H1 (cell line): ENCODE measurements at regions not wholly inside any gene's neighbourhood (a gene's known extent, or its start where the extent isn't known, plus 50 kb on each side); places are given as distances from the start of the nearest gene placed in this dataset.

Experiments used
- CTCF ChIA-PET: fragments of 300-600 bp; sonication (Branson Sonifier 250); formaldehyde crosslinking; loops from one replicate; lab custom pipeline; 2021; ENCODE audit not compliant: partially characterized antibody; lab: Charles Lee
- POLR2A ChIA-PET: fragments of 300-600 bp; sonication (Branson Sonifier 250); formaldehyde crosslinking; loops from one replicate; lab custom pipeline; 2021; ENCODE audit warnings: inconsistent platforms; ENCODE audit not compliant: partially characterized antibody; lab: Charles Lee
- DNase-seq, 2 experiments: peaks; one replicate each; pipeline versions ENCODE4 v3.0.0 to v3.0.0-alpha.2; 2010 to 2022; ENCODE audit warnings: low spot score in 2 of 2, low read depth in 1 of 2, mixed read lengths in 1 of 2
- FAIRE-seq: peaks from 2 replicates; lab custom pipeline; 2011; peaks lifted over from hg19 to GRCh38; lab: Jason Lieb, UNC
- H2AFZ ChIP-seq: 2 replicates; pipeline ENCODE4 v1.8.1; 2012; ENCODE audit warnings: low read length, inconsistent platforms
- H2AK5ac ChIP-seq: 2 replicates; pipeline ENCODE4 v1.6.1; 2013; ENCODE audit warnings: low read depth, low read length
- H2BK120ac ChIP-seq: replicated peaks from 2 replicates; pipeline ENCODE3; 2013; ENCODE audit warnings: low read depth, low read length, inconsistent platforms
- H2BK12ac ChIP-seq: 2 replicates; pipeline ENCODE4 v1.6.1; 2013; ENCODE audit warnings: low read depth, low read length
- H2BK15ac ChIP-seq: 2 replicates; pipeline ENCODE4 v1.6.1; 2013; ENCODE audit warnings: low read length
- H2BK20ac ChIP-seq: 2 replicates; pipeline ENCODE4 v1.6.1; 2013; ENCODE audit warnings: low read length
- H2BK5ac ChIP-seq: 2 replicates; pipeline ENCODE4 v1.6.1; 2013; ENCODE audit warnings: low read depth, low read length
- H3K14ac ChIP-seq: 2 replicates; pipeline ENCODE4 v1.6.1; 2013; ENCODE audit warnings: inconsistent platforms; ENCODE audit not compliant: insufficient read length
- H3K18ac ChIP-seq: 2 replicates; pipeline ENCODE4 v1.6.1; 2013; ENCODE audit warnings: low read length; ENCODE audit errors: extremely low read depth
- H3K23ac ChIP-seq: 2 replicates; pipeline ENCODE4 v1.6.1; 2013; ENCODE audit warnings: inconsistent platforms; ENCODE audit not compliant: insufficient read length
- H3K23me2 ChIP-seq: 2 replicates; pipeline ENCODE4 v1.6.1; 2013; ENCODE audit warnings: low read depth, low read length
- H3K27ac ChIP-seq: 2 replicates; pipeline ENCODE4 v1.6.1; 2011; ENCODE audit warnings: low read depth, low read length, inconsistent platforms
- H3K27me3 ChIP-seq, 4 experiments: replicated peaks in 1 of 4; 1 replicate in 1 of 4; 2 replicates in 3 of 4; pipeline versions ENCODE4 v1.6.1 to v1.8.1; 2011 to 2013; ENCODE audit warnings: low read length in 3 of 4, mild to moderate bottlenecking in 3 of 4, inconsistent platforms in 2 of 4, mixed read lengths in 2 of 4, moderate library complexity in 1 of 4; ENCODE audit not compliant: control insufficient read depth in 3 of 4, insufficient read depth in 3 of 4; ENCODE audit errors: extremely low read depth in 1 of 4
- H3K36me3 ChIP-seq, 4 experiments: 2 replicates each; pipeline versions ENCODE4 v1.6.1 to v1.8.1; 2011 to 2013; ENCODE audit warnings: mild to moderate bottlenecking in 4 of 4, low read length in 3 of 4, moderate library complexity in 2 of 4, control low read depth in 1 of 4, inconsistent platforms in 1 of 4; ENCODE audit not compliant: insufficient read depth in 4 of 4, control insufficient read depth in 2 of 4
- H3K4ac ChIP-seq: replicated peaks from 2 replicates; pipeline ENCODE3; 2013; ENCODE audit warnings: low read length, low read depth, mixed read lengths, inconsistent platforms; ENCODE audit not compliant: insufficient read length
- H3K4me1 ChIP-seq, 4 experiments: replicated peaks in 1 of 4; 1 replicate in 1 of 4; 2 replicates in 3 of 4; pipeline versions ENCODE4 v1.6.1 to v1.8.1; 2011 to 2013; ENCODE audit warnings: low read length in 3 of 4, inconsistent platforms in 2 of 4, mixed read lengths in 1 of 4; ENCODE audit not compliant: insufficient read depth in 4 of 4, control insufficient read depth in 3 of 4
- H3K4me2 ChIP-seq, 2 experiments: 2 replicates each; pipeline versions ENCODE4 v1.6.1 to v1.8.1; 2011 to 2013; ENCODE audit warnings: low read depth in 2 of 2, low read length in 2 of 2, control low read depth in 1 of 2, inconsistent platforms in 1 of 2, mild to moderate bottlenecking in 1 of 2; ENCODE audit not compliant: insufficient read depth in 1 of 2
- H3K4me3 ChIP-seq, 4 experiments: fragments of 200-600, 300-600 bp in 1 of 4; sonication (generic), shearing (Covaris generic), sonication (Bioruptor Twin) in 1 of 4; 2 replicates each; pipeline versions ENCODE4 v1.5.1 to v1.8.1; 2011 to 2016; ENCODE audit warnings: low read length in 4 of 4, low read depth in 3 of 4, control low read depth in 2 of 4, inconsistent platforms in 2 of 4, mild to moderate bottlenecking in 2 of 4, mixed read lengths in 1 of 4, moderate library complexity in 1 of 4; ENCODE audit not compliant: insufficient read depth in 2 of 4; ENCODE audit errors: extremely low read depth in 1 of 4
- H3K56ac ChIP-seq: replicated peaks from 2 replicates; pipeline ENCODE3; 2013; ENCODE audit warnings: low read depth, mild to moderate bottlenecking, mixed read lengths, low read length, inconsistent platforms; ENCODE audit not compliant: insufficient read length
- H3K79me1 ChIP-seq: 2 replicates; pipeline ENCODE4 v1.6.1; 2013; ENCODE audit warnings: low read depth, low read length, control low read depth
- H3K79me2 ChIP-seq, 2 experiments: 2 replicates each; pipeline versions ENCODE4 v1.6.1 to v1.8.1; 2012 to 2013; ENCODE audit warnings: low read length in 2 of 2, mild to moderate bottlenecking in 2 of 2, inconsistent platforms in 1 of 2; ENCODE audit not compliant: insufficient read depth in 2 of 2, control insufficient read depth in 1 of 2
- H3K9ac ChIP-seq, 4 experiments: replicated peaks in 1 of 4; 1 replicate in 1 of 4; 2 replicates in 3 of 4; pipeline versions ENCODE4 v1.6.1 to v1.8.1; 2011 to 2013; ENCODE audit warnings: low read depth in 3 of 4, low read length in 3 of 4, control low read depth in 2 of 4, mild to moderate bottlenecking in 2 of 4, moderate library complexity in 2 of 4, inconsistent platforms in 1 of 4; ENCODE audit errors: extremely low read depth in 1 of 4
- H3K9me3 ChIP-seq, 2 experiments: 2 replicates each; pipeline versions ENCODE4 v1.6.1 to v1.8.1; 2012 to 2013; ENCODE audit warnings: mild to moderate bottlenecking in 2 of 2, moderate library complexity in 2 of 2, control low read depth in 1 of 2, inconsistent platforms in 1 of 2, low read depth in 1 of 2, low read length in 1 of 2, mixed read lengths in 1 of 2; ENCODE audit not compliant: insufficient read depth in 2 of 2
- H4K20me1 ChIP-seq, 2 experiments: replicated peaks in 1 of 2; 2 replicates each; pipeline versions ENCODE3 to v1.8.1; 2011 to 2013; ENCODE audit warnings: inconsistent platforms in 2 of 2, low read length in 2 of 2, mild to moderate bottlenecking in 1 of 2; ENCODE audit not compliant: insufficient read depth in 2 of 2, control insufficient read depth in 1 of 2
- H4K5ac ChIP-seq: 2 replicates; pipeline ENCODE4 v1.6.1; 2013; ENCODE audit warnings: low read length, low read depth, mixed read lengths, inconsistent platforms; ENCODE audit not compliant: insufficient read length
- H4K8ac ChIP-seq: 2 replicates; pipeline ENCODE4 v1.8.0; 2013; ENCODE audit warnings: mild to moderate bottlenecking, moderate library complexity, low read length, inconsistent platforms; ENCODE audit not compliant: insufficient read depth; ENCODE audit errors: extremely low read depth
- H4K91ac ChIP-seq: replicated peaks from 2 replicates; pipeline ENCODE3; 2013; ENCODE audit warnings: low read length, mixed read lengths, inconsistent platforms; ENCODE audit not compliant: insufficient read length
- CHD2 ChIP-seq: IDR thresholded peaks from 2 replicates; pipeline ENCODE4 v1.6.1; 2012; ENCODE audit warnings: low read length, improper control_type of control experiment
- KDM4A ChIP-seq: IDR thresholded peaks from one replicate; pipeline ENCODE4 v1.7.1; 2012; ENCODE audit warnings: low read depth, mild to moderate bottlenecking, moderate library complexity, low read length, inconsistent platforms; ENCODE audit not compliant: severe bottlenecking
- POU5F1 ChIP-seq: IDR thresholded peaks from 2 replicates; pipeline ENCODE4 v1.6.1; 2011; ENCODE audit warnings: low read depth, mild to moderate bottlenecking, low read length, moderate library complexity
- RNF2 ChIP-seq: fragments of 200-900, 300-1000 bp; sonication (generic); IDR thresholded peaks from 2 replicates; pipeline ENCODE4 v1.7.1; 2016; ENCODE audit warnings: borderline replicate concordance, low read depth, mild to moderate bottlenecking, antibody characterized with exemption, low read length; ENCODE audit not compliant: poor library complexity, severe bottlenecking; ENCODE audit errors: missing control alignments
- SIX5 ChIP-seq: IDR thresholded peaks from 2 replicates; pipeline ENCODE4 v1.6.1; 2011; ENCODE audit warnings: mild to moderate bottlenecking, low read depth, low read length
- TCF12 ChIP-seq: IDR thresholded peaks from 2 replicates; pipeline ENCODE4 v1.6.1; 2011; ENCODE audit warnings: low read depth, mild to moderate bottlenecking, low read length
- WGBS, 2 experiments: shearing (Covaris generic) in 1 of 2; methylation state at CpG; one replicate each; pipeline versions ENCODE4 v1.1.6 to v1.1.7; 2013 to 2015; ENCODE audit warnings: low lambda C conversion rate in 2 of 2, mixed read lengths in 2 of 2, inconsistent platforms in 1 of 2, low coverage in 1 of 2, missing lambda C conversion rate in 1 of 2; ENCODE audit not compliant: insufficient replicate concordance in 2 of 2, insufficient coverage in 1 of 2, insufficient read length in 1 of 2; ENCODE audit errors: extremely low coverage in 1 of 2, missing lambda C conversion rate in 1 of 2; 5-methylcytosine and 5-hydroxymethylcytosine counted together
- TF ChIP-seq, protein P1 (sequence below), 3 experiments: IDR thresholded peaks; 1 replicate in 2 of 3; 2 replicates in 1 of 3; pipeline versions ENCODE4 v1.5.1 to v1.6.1; 2011; ENCODE audit warnings: low read length in 3 of 3, mild to moderate bottlenecking in 3 of 3, inconsistent platforms in 2 of 3, low read depth in 1 of 3, moderate library complexity in 1 of 3; ENCODE audit not compliant: insufficient read depth in 1 of 3; ENCODE audit errors: control extremely low read depth in 1 of 3

DNA sequence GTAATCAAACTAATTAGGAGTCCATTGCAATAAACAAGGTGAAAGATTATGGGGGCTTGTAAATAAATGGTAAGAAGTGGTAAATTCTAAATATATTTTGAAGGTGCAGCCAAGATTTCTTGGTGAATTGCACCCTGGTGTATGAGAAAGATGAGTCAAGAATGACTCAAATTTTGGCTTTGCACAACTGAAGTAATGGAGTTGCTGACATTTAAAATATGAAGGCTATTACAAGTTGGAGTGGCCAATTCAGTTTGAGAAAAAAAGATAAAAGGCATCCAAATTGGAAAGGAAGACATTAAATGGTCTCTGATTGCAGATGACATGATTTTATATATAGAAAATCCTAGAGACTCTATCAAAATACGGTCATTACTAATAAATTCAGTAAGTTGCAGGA is 2330.6 kb downstream of the MAT2B start:
- Histone ChIP-seq H2BK12ac (no peak overlapping the region), H4K91ac (no peak overlapping the region), H3K36me3 (no peaks in the 10 kb centered on the region), H2AFZ (no peak overlapping the region), H4K20me1 (no peaks in the 10 kb centered on the region), H3K79me1 (no peaks in the 10 kb centered on the region), H3K23ac (no peak overlapping the region), H2BK20ac (no peak overlapping the region), H3K14ac (no peak overlapping the region), H3K27ac (no peak overlapping the region), H2BK15ac (no peak overlapping the region), H3K9ac (no peak overlapping the region), H3K27me3 (no peaks in the 10 kb centered on the region), H4K8ac (no peak overlapping the region), H3K4me2 (no peak overlapping the region), H2BK120ac (no peak overlapping the region), H3K18ac (no peak overlapping the region), H4K5ac (no peak overlapping the region)
- no peak for DNase-seq
- POLR2A ChIA-PET: no interaction called here
- TF ChIP-seq, protein P1, sequence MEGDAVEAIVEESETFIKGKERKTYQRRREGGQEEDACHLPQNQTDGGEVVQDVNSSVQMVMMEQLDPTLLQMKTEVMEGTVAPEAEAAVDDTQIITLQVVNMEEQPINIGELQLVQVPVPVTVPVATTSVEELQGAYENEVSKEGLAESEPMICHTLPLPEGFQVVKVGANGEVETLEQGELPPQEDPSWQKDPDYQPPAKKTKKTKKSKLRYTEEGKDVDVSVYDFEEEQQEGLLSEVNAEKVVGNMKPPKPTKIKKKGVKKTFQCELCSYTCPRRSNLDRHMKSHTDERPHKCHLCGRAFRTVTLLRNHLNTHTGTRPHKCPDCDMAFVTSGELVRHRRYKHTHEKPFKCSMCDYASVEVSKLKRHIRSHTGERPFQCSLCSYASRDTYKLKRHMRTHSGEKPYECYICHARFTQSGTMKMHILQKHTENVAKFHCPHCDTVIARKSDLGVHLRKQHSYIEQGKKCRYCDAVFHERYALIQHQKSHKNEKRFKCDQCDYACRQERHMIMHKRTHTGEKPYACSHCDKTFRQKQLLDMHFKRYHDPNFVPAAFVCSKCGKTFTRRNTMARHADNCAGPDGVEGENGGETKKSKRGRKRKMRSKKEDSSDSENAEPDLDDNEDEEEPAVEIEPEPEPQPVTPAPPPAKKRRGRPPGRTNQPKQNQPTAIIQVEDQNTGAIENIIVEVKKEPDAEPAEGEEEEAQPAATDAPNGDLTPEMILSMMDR (IDR thresholded peaks at IDR 0.05; ENCODE audit: control extremely low read depth in 1 of 3, insufficient read depth in 1 of 3, low read depth in 1 of 3, low read length in 3 of 3): no peak
- no peak for TF ChIP-seq CHD2
- no peak for TF ChIP-seq TCF12
- no peak for TF ChIP-seq KDM4A
- no peak for TF ChIP-seq RNF2
- TF ChIP-seq SIX5: no peak
- no peak for TF ChIP-seq POU5F1
- TF ChIP-seq, all 59 proteins: peak for 0
- no peak overlapping the region for H2BK5ac ChIP-seq
- CTCF ChIA-PET: no interaction called here
- H3K4me3 ChIP-seq: no peak overlapping the region
- no peak for FAIRE-seq
- H3K56ac ChIP-seq: no peak overlapping the region
- no peaks in the 10 kb centered on the region for H3K79me2 ChIP-seq
- WGBS, 2 experiments: 100% methylated on average over 1 of the region's 1 CpG; no CpG with 5 or more reads in 1 of the 2 experiments
- H3K9me3 ChIP-seq: no peaks in the 10 kb centered on the region
- no peaks in the 10 kb centered on the region for H3K4me1 ChIP-seq
- H2AK5ac ChIP-seq: no peak overlapping the region
- no peak overlapping the region for H3K4ac ChIP-seq
- no peaks in the 10 kb centered on the region for H3K23me2 ChIP-seq
